ENCODE measurements at regions not wholly inside any gene's neighbourhood (a gene's known extent, or its start where the extent isn't known, plus 50 kb on each side); places are given as distances from the start of the nearest gene placed in this dataset.

- Histone ChIP-seq H3K36me3 (no peaks in the 10 kb centered on the region), H3K27ac (no peak overlapping the region), H3K4me3 (no peak overlapping the region), H3K4me1 (no peaks in the 10 kb centered on the region), H3K27me3 (no peaks in the 10 kb centered on the region), H3K9me3 (no peaks in the 10 kb centered on the region)
- DNase-seq (ENCODE audit: low spot score in 2 of 2) = no peak
- intact Hi-C loops (cut with DNase I; ENCODE audit: low total_unique reads) = no loop called here
- no peak for TF ChIP-seq POLR2AphosphoS5 (IDR thresholded peaks at IDR 0.05)
- no peak for TF ChIP-seq CTCF (IDR thresholded peaks at IDR 0.05)
- TF ChIP-seq POLR2A (IDR thresholded peaks at IDR 0.05) = no peak
Observed at GRCh38 chr12:75656210-75656609, 144.8 kb upstream of the KRR1 start.

- Histone ChIP-seq H3K9me3 (no peaks in the 10 kb centered on the region), H3K4me1 (no peaks in the 10 kb centered on the region), H3K36me3 (no peaks in the 10 kb centered on the region), H3K4me3 (no peak overlapping the region), H3K27ac (no peak overlapping the region), H3K27me3 (no peaks in the 10 kb centered on the region)
- DNase-seq (ENCODE audit: low spot score in 2 of 2) = no peak
- intact Hi-C loops (cut with DNase I; ENCODE audit: low total_unique reads) = no loop called here
- TF ChIP-seq POLR2A (IDR thresholded peaks at IDR 0.05) = no peak
- no peak for TF ChIP-seq POLR2AphosphoS5 (IDR thresholded peaks at IDR 0.05)
- no peak for TF ChIP-seq CTCF (IDR thresholded peaks at IDR 0.05)
Observed at GRCh38 chr12:75655315-75655806, 144.0 kb upstream of the KRR1 start.

GRCh38 chr12:75651342-75651695, 139.9 kb upstream of the KRR1 start:
- H3K9me3 ChIP-seq = no peaks in the 10 kb centered on the region
- H3K36me3 ChIP-seq = no peaks in the 10 kb centered on the region
- no peak overlapping the region for H3K4me3 ChIP-seq
- DNase-seq (ENCODE audit: low spot score in 2 of 2) = peak in 1 of 2 donors; percentile 47
- H3K27ac ChIP-seq = peak overlapping the region; percentile 23 to 54
- H3K4me1 ChIP-seq = no peaks in the 10 kb centered on the region
- TF ChIP-seq POLR2AphosphoS5 (IDR thresholded peaks at IDR 0.05) = no peak
- TF ChIP-seq POLR2A (IDR thresholded peaks at IDR 0.05) = no peak
- TF ChIP-seq CTCF (IDR thresholded peaks at IDR 0.05) = no peak
- intact Hi-C loops (cut with DNase I; ENCODE audit: low total_unique reads) = no loop called here
- no peaks in the 10 kb centered on the region for H3K27me3 ChIP-seq

GRCh38 chr12:75650595-75651341, 139.4 kb upstream of the KRR1 start:
- H3K27me3 ChIP-seq = no peaks in the 10 kb centered on the region
- no peaks in the 10 kb centered on the region for H3K4me1 ChIP-seq
- no peak for DNase-seq (ENCODE audit: low spot score in 2 of 2)
- TF ChIP-seq POLR2A (IDR thresholded peaks at IDR 0.05) = no peak
- TF ChIP-seq POLR2AphosphoS5 (IDR thresholded peaks at IDR 0.05) = no peak
- TF ChIP-seq CTCF (IDR thresholded peaks at IDR 0.05) = no peak
- intact Hi-C loops (cut with DNase I; ENCODE audit: low total_unique reads) = no loop called here
- H3K9me3 ChIP-seq = no peaks in the 10 kb centered on the region
- H3K27ac ChIP-seq = peak overlapping the region; percentile 23 to 54
- H3K36me3 ChIP-seq = no peaks in the 10 kb centered on the region
- H3K4me3 ChIP-seq = no peak overlapping the region

- Histone ChIP-seq H3K27me3 (no peaks in the 10 kb centered on the region), H3K9me3 (no peaks in the 10 kb centered on the region), H3K4me1 (no peaks in the 10 kb centered on the region), H3K4me3 (no peak overlapping the region), H3K36me3 (no peaks in the 10 kb centered on the region), H3K27ac (no peak overlapping the region)
- TF ChIP-seq POLR2AphosphoS5 (IDR thresholded peaks at IDR 0.05) (no peak), CTCF (IDR thresholded peaks at IDR 0.05) (no peak), POLR2A (IDR thresholded peaks at IDR 0.05) (no peak)
- DNase-seq (ENCODE audit: low spot score in 2 of 2) = no peak
- intact Hi-C loops (cut with DNase I; ENCODE audit: low total_unique reads) = no loop called here
Observed at GRCh38 chr12:75650100-75650499, 138.7 kb upstream of the KRR1 start.

Data from breast epithelium (tissue), 4 donors.